ENCODE measurements at regions not wholly inside any gene's neighbourhood (a gene's known extent, or its start where the extent isn't known, plus 50 kb on each side); places are given as distances from the start of the nearest gene placed in this dataset.

GRCh38 chr14:87087881-87088280, 905.1 kb downstream of the GALC start:
- Histone ChIP-seq H3K27me3 (ENCODE audit: insufficient read depth, low read length) (no peaks in the 10 kb centered on the region), H3K36me3 (ENCODE audit: insufficient read depth, low read length) (no peaks in the 10 kb centered on the region)

GRCh38 chr14:87084908-87085307, 908.1 kb downstream of the GALC start:
- H3K4me2 ChIP-seq (ENCODE audit: insufficient read depth, low read length): no peak overlapping the region
- H2AFZ ChIP-seq (ENCODE audit: low read length): no peak overlapping the region
- H3K36me3 ChIP-seq (ENCODE audit: insufficient read depth, low read length): no peaks in the 10 kb centered on the region
- no peaks in the 10 kb centered on the region for H4K20me1 ChIP-seq (ENCODE audit: insufficient read depth, low read length)
- H3K9me3 ChIP-seq (ENCODE audit: low read depth, low read length): no peaks in the 10 kb centered on the region
- H3K27ac ChIP-seq (ENCODE audit: low read depth, low read length): no peak overlapping the region
- no peaks in the 10 kb centered on the region for H3K27me3 ChIP-seq (ENCODE audit: insufficient read depth, low read length)
- no peaks in the 10 kb centered on the region for H3K4me1 ChIP-seq (ENCODE audit: insufficient read depth, low read length)
- H3K4me3 ChIP-seq (ENCODE audit: insufficient read depth, low read length): no peak overlapping the region
- TF ChIP-seq, protein P1, sequence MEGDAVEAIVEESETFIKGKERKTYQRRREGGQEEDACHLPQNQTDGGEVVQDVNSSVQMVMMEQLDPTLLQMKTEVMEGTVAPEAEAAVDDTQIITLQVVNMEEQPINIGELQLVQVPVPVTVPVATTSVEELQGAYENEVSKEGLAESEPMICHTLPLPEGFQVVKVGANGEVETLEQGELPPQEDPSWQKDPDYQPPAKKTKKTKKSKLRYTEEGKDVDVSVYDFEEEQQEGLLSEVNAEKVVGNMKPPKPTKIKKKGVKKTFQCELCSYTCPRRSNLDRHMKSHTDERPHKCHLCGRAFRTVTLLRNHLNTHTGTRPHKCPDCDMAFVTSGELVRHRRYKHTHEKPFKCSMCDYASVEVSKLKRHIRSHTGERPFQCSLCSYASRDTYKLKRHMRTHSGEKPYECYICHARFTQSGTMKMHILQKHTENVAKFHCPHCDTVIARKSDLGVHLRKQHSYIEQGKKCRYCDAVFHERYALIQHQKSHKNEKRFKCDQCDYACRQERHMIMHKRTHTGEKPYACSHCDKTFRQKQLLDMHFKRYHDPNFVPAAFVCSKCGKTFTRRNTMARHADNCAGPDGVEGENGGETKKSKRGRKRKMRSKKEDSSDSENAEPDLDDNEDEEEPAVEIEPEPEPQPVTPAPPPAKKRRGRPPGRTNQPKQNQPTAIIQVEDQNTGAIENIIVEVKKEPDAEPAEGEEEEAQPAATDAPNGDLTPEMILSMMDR (IDR thresholded peaks at IDR 0.05; ENCODE audit: extremely low read depth, low read depth, low read length): no peak
- H3K79me2 ChIP-seq (ENCODE audit: insufficient read depth, low read length): no peaks in the 10 kb centered on the region
- DNase-seq (ENCODE audit: insufficient read length, low spot score, missing footprints): no peak

More at GRCh38 chr14:87087881-87088280, 905.1 kb downstream of the GALC start:
- H3K4me3 ChIP-seq (ENCODE audit: insufficient read depth, low read length): no peak overlapping the region
- no peak overlapping the region for H2AFZ ChIP-seq (ENCODE audit: low read length)
- H3K9me3 ChIP-seq (ENCODE audit: low read depth, low read length): no peaks in the 10 kb centered on the region
- no peaks in the 10 kb centered on the region for H3K79me2 ChIP-seq (ENCODE audit: insufficient read depth, low read length)
- H3K4me2 ChIP-seq (ENCODE audit: insufficient read depth, low read length): no peak overlapping the region
- TF ChIP-seq, protein P1 (IDR thresholded peaks at IDR 0.05; ENCODE audit: extremely low read depth, low read depth, low read length): no peak
- DNase-seq (ENCODE audit: insufficient read length, low spot score, missing footprints): no peak
- H4K20me1 ChIP-seq (ENCODE audit: insufficient read depth, low read length): no peaks in the 10 kb centered on the region
- no peak overlapping the region for H3K27ac ChIP-seq (ENCODE audit: low read depth, low read length)
- H3K4me1 ChIP-seq (ENCODE audit: insufficient read depth, low read length): no peaks in the 10 kb centered on the region

- Histone ChIP-seq H3K9me3 (ENCODE audit: low read depth, low read length) (no peaks in the 10 kb centered on the region), H2AFZ (ENCODE audit: low read length) (no peak overlapping the region), H3K4me3 (ENCODE audit: insufficient read depth, low read length) (no peak overlapping the region), H3K4me2 (ENCODE audit: insufficient read depth, low read length) (no peak overlapping the region), H4K20me1 (ENCODE audit: insufficient read depth, low read length) (no peaks in the 10 kb centered on the region), H3K27ac (ENCODE audit: low read depth, low read length) (no peak overlapping the region), H3K79me2 (ENCODE audit: insufficient read depth, low read length) (no peaks in the 10 kb centered on the region), H3K4me1 (ENCODE audit: insufficient read depth, low read length) (no peaks in the 10 kb centered on the region), H3K36me3 (ENCODE audit: insufficient read depth, low read length) (no peaks in the 10 kb centered on the region), H3K27me3 (ENCODE audit: insufficient read depth, low read length) (no peaks in the 10 kb centered on the region)
- DNase-seq (ENCODE audit: insufficient read length, low spot score, missing footprints): no peak
- TF ChIP-seq, protein P1 (IDR thresholded peaks at IDR 0.05; ENCODE audit: extremely low read depth, low read depth, low read length): no peak
These were observed 910.1 kb downstream of the GALC start for GRCh38 chr14:87082917-87083316.

DNA sequence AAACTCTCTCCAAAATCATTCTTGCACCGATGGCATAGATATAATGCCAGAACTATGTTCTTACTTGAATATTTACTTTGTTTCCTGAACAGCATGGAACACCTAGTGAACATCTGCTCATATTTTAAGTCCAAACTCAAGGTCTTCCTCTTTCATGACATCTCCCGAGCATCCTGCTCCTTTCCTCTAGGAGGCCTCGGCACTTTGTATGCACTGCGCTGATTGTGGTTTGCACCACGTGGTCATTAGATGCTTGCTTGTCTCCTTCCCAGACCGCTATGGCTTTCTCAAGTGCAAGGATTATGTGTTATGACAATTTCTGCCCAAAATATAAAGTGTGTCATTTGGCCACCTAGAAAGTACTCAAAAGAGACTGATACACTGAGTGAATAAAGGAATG, 912.0 kb downstream of the GALC start:
- TF ChIP-seq, protein P1 (IDR thresholded peaks at IDR 0.05; ENCODE audit: extremely low read depth, low read depth, low read length): no peak
- Histone ChIP-seq H3K4me1 (ENCODE audit: insufficient read depth, low read length) (no peaks in the 10 kb centered on the region), H3K36me3 (ENCODE audit: insufficient read depth, low read length) (no peaks in the 10 kb centered on the region), H3K9me3 (ENCODE audit: low read depth, low read length) (no peaks in the 10 kb centered on the region), H2AFZ (ENCODE audit: low read length) (no peak overlapping the region), H3K27me3 (ENCODE audit: insufficient read depth, low read length) (no peaks in the 10 kb centered on the region), H4K20me1 (ENCODE audit: insufficient read depth, low read length) (no peaks in the 10 kb centered on the region), H3K4me3 (ENCODE audit: insufficient read depth, low read length) (no peak overlapping the region), H3K4me2 (ENCODE audit: insufficient read depth, low read length) (no peak overlapping the region), H3K27ac (ENCODE audit: low read depth, low read length) (no peak overlapping the region), H3K79me2 (ENCODE audit: insufficient read depth, low read length) (no peaks in the 10 kb centered on the region)
- DNase-seq (ENCODE audit: insufficient read length, low spot score, missing footprints): no peak
